Stimulated activated naive CD4-positive, alpha-beta T cell treated with Interleukin-2 at 50 U/mL for 16 hours (primary cell): ENCODE measurements at regions not wholly inside any gene's neighbourhood (a gene's known extent, or its start where the extent isn't known, plus 50 kb on each side); places are given as distances from the start of the nearest gene placed in this dataset.
"Not testable (repeated sequence)": the region's sequence is repeated elsewhere in the genome, so short reads cannot be mapped to it uniquely, and the experiment has no call there.

Experiments used
- DNase-seq: peaks from one replicate; lab custom pipeline; 2025; lab: John Stamatoyannopoulos, UW

DNA sequence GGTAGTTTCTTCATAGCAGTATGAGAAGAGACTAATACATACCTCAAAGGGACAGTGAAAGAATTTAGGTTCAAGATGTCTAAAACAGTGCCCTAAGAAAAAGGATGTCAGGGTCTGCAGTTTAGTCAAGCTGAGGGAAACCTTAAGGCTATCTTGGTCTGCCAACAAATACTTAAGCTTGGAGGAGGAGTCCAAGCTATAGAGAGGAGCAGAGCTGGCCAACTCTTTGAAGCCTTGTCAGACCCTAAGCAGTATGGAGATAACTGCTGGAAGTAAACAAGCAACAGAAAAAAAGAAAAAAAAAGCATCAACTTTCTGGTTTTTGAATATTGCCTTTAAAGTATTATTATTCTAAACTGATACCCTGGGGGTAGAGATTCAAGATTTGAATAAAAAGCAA, 1518.1 kb downstream of the GRIK2 start:
- DNase-seq, result no peak

DNA sequence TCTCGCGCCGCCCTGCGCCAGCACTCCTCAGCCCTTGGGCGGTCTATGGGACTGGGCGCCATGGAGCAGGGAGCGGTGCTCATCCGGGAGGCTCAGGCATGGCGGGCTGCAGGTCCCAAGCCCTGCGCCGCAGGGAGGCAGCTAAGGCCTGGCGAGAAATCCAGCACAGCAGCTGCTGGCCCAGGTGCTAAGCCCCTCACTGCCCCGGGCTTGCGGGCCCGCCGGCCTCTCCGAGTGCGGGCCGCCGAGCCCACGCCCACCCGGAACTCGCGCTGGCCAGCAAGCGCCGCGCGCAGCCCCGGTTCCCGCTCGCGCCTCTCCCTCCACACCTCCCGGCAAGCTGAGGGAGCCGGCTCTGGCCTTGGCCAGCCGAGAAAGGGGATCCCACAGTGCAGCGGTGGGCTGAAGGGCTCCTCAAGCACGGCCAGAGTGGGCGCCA, 1517.2 kb downstream of the GRIK2 start:
- DNase-seq, result not testable (repeated sequence)

- DNase-seq, result no peak
Measured at GRCh38 chr6:102907181-102907580, 1513.7 kb downstream of the GRIK2 start.

- DNase-seq, result no peak
Measured at GRCh38 chr6:102902471-102902870, 1509.0 kb downstream of the GRIK2 start.

GRCh38 chr6:102895683-102896082, 1502.2 kb downstream of the GRIK2 start:
- DNase-seq, result no peak

- no peak for DNase-seq
Measured at GRCh38 chr6:102885165-102885564, 1491.7 kb downstream of the GRIK2 start.

DNA sequence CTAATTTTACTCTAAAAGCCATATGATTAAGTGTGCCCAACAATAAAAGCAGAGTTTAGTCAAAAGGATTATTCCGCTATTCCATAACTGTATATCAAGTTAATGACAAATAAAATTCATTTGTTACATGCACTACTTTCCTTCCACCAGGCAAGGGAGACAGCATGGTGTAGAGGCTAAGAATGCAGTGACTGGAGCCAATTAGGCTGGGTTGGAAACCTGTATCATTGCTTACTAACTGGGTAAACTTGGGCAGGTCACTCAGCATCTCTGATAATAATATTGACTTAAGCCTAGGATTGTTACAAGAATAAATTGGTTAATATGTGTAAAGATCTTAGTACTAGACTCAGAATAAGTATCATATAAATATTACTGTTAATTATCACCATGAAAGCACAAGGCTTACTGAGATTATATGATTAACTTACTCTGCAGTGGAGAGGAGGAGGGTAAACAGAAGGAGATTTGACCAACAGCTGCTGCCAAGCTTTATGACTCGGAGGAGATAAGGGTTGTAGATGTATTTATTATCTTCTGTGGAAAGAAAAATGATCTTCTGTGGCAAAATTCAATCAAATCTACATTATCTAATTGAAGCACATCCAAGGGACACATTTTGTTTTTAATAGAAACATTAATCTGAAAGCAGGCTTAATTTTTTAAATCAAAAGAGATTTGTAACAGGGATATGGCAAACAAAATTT, 1459.9 kb downstream of the GRIK2 start:
- DNase-seq, result no peak

DNA sequence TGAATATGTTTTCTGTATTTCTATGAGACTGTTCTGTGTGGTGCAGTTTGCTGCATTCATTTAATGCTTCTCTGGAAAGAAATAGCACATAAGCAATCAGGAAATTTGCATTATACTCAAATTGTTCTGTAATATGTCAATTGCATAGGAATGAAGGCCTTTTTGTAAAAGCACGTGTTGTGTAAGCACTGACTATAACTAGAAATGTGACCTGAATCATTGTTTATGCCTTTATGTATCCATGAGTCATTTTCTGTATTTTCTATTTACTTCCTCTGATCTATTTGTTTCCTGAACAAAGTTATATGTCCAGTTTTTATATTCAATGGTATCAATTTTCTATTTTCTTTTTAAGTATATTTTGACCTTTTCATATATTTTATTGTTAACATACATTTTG, 1455.3 kb downstream of the GRIK2 start:
- DNase-seq, result no peak

GRCh38 chr6:102848210-102848609, 1454.7 kb downstream of the GRIK2 start:
- DNase-seq, result no peak

- DNase-seq, result no peak
Measured at GRCh38 chr6:102841060-102841459, 1447.6 kb downstream of the GRIK2 start.

GRCh38 chr6:102832021-102832420, 1438.5 kb downstream of the GRIK2 start:
- no peak for DNase-seq

DNA sequence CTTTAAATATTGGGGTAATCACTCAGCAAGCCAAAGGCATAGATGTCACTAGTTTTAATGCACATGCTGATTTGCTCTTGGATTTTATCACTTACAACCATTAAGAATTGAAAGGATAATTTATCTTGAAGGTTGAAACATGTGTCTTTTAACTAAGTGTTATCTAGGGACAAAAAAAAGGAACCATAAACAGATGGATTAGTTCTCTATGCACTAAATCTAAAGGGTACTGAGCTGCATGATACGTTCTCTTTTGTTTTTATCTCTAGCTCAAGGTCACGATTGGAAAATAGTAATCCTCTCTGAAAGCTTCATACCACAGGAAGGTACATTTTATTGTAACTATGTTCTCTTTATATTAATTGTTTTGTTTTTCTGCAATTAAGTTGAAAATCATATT, 1426.6 kb downstream of the GRIK2 start:
- no peak for DNase-seq

DNA sequence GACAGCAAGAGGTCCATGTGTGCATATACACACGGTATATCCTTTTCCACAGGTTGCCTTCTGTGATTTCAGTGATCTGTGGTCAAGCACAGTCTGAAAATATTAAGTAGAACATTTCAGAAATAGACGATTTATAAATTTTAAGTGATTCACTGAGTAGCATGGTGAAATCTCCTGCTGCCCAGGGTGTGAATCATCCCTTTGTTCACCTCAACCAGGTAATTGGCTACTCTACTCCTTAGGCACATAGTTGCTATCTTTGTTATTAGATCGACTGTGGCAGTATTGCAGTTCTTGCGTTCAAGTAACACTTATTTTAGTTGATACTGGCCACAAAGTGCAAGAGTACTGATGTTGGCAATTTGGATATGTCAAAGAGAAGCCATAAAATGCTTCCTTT, 1421.7 kb downstream of the GRIK2 start:
- DNase-seq, result no peak

GRCh38 chr6:102813489-102814275, 1420.2 kb downstream of the GRIK2 start:
- no peak for DNase-seq

- no peak for DNase-seq
Measured at GRCh38 chr6:102812242-102812641, 1418.7 kb downstream of the GRIK2 start.

- DNase-seq, result not testable (repeated sequence)
Measured at GRCh38 chr6:102808944-102809505, 1415.5 kb downstream of the GRIK2 start.

- DNase-seq, result no peak
Measured at GRCh38 chr6:102799051-102799450, 1405.5 kb downstream of the GRIK2 start.

- no peak for DNase-seq
Measured at GRCh38 chr6:102798636-102799035, 1405.1 kb downstream of the GRIK2 start.

DNA sequence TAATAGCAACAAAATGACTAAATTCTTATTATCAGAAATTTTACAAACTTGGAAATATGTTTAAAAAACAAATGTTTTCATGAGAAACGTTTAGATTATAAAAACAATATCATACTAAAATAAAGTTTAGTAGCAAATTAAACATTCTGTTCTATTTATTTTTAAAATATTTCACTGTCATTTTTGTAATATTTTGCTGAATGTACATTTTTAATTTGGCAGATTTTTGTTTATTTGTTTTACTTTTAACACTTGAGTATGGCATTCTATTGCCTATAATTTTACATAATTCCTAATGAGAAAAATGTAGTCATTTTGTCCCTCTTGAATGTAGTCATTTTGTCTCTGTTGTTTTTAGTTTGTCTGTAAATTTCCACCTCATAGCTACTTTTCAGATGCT, 1400.2 kb downstream of the GRIK2 start:
- no peak for DNase-seq

DNA sequence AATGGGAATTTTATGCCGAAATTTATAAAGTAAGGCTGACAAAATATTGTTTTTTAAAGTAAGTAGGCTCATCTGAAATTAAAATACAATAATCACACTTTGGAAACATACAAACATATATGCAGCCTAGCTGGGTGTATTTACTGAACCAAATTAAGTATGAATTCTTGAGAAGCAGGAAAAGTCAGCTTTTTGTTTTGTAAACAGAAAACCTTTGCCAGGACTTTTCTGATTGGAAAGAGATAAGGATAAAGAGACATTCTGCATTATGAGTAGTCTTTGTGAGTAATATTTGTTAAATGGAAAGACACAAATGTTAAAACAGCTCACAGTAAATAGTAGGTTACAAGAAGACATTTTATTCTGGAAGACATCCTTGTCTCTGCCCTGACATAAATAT, 1380.8 kb downstream of the GRIK2 start:
- no peak for DNase-seq

GRCh38 chr6:102773636-102774035, 1380.1 kb downstream of the GRIK2 start:
- DNase-seq, result no peak

DNA sequence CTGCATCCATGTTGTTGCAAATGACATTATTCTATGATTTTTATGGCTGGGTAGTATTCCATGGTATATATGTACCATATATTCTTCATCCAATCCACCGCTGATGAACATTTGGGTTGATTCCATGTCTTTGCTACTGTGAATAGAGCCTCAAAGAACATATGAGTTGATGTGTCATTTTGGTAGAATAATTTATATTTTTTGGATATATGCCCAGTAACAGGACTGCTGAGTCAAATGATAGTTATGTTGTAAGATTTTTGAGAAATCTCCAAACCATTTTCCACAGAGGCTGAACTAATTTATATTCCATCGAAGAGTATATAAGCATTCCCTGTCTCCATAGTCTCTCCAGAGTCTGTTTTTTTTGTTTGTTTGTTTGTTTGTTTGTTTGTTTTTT, 1373.5 kb downstream of the GRIK2 start:
- DNase-seq, result no peak

GRCh38 chr6:102764317-102764716, 1370.8 kb downstream of the GRIK2 start:
- DNase-seq, result no peak
